B cell (primary cell): ENCODE measurements at regions not wholly inside any gene's neighbourhood (a gene's known extent, or its start where the extent isn't known, plus 50 kb on each side); places are given as distances from the start of the nearest gene placed in this dataset.

Experiments
- CTCF ChIP-seq: fragments of 200-600 bp; IDR thresholded peaks from one replicate; pipeline ENCODE4 v1.8.0; 2022; ENCODE audit warnings: antibody characterized with exemption, mild to moderate bottlenecking
- EZH2 ChIP-seq: IDR thresholded peaks from 2 replicates; pipeline ENCODE4 v1.6.1; 2012; ENCODE audit warnings: borderline replicate concordance, low read depth, mild to moderate bottlenecking, moderate library complexity, low read length; ENCODE audit not compliant: insufficient read depth, poor library complexity, severe bottlenecking

DNA sequence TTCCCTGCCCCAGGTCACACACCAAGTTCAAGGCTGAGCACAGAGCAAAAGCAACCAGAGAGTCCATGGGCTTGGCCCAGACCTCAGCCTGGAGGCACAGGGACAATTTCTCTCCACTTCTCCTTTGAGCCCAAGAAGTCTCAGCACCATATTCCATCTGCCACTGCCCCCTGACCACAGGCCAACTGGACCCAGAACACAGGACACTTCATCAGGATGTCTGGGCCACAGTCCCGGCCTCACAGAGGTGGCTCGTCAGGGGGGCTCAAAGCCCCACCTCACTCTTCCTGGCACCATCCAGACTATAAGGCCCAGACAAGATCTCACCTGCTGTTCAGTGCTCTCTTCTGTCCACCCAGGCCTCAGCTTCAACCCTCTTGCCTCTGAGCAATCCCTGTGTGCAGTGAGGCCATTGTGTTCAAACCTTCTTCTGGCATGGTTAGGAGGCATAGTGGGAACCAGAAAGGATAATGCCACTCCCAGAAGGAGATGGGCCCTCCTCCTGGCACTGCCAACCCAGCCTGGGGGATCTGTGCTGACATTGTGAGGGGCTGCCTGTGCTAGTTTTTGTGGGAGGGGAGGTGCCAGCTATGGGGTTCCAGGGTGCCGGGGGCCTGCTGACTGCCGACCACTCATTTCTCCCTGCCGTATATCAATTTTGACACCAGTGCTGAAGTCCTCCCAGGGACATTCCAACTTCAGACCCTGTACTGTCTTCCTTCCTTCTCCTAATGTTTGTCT, 49.7 kb upstream of the ANTXRL start:
- TF ChIP-seq CTCF (no peak), EZH2 (no peak)
